ENCODE measurements at regions not wholly inside any gene's neighbourhood (a gene's known extent, or its start where the extent isn't known, plus 50 kb on each side); places are given as distances from the start of the nearest gene placed in this dataset.
A peak's percentile ranks its signal among the peaks of the same experiment; 100 is the strongest.

- intact Hi-C loops (cut with micrococcal nuclease): loop anchor here (2.0 to 10.0 kb wide), 2 partner anchors 31 to 169 kb away; no protein-coding TSS in a partner anchor
- no peak overlapping the region for H4K5ac ChIP-seq (ENCODE audit: low read depth, low read length)
- no peak overlapping the region; the same call in 2 of the 3 replicates for H2BK15ac ChIP-seq (ENCODE audit: low read depth, low read length)
- peaks cover 11% of the 10 kb centered on the region; the same call in 1 of the 2 replicates for H3K9me1 ChIP-seq (ENCODE audit: insufficient read depth, low read length)
- no peaks in the 10 kb centered on the region for H3K36me3 ChIP-seq (ENCODE audit: control insufficient read depth, insufficient read depth, low read length)
- in situ Hi-C loops (cut with MboI; ENCODE audit: low sequenced_read_pairs): no loop called here
- DNase-seq (no peak), ATAC-seq (ENCODE audit: low read depth) (no peak)
- no peaks in the 10 kb centered on the region for H4K20me1 ChIP-seq (ENCODE audit: insufficient read depth, low read length)
- no peak overlapping the region for H4K8ac ChIP-seq (ENCODE audit: low read depth in 2 of 2, low read length in 2 of 2)
- H2BK120ac ChIP-seq (ENCODE audit: low read depth, low read length): peak overlapping the region; percentile 62; the same call in 1 of the 2 replicates
- no peaks in the 10 kb centered on the region for H3K79me1 ChIP-seq (ENCODE audit: low read depth in 1 of 2, low read length in 2 of 2)
- BruUV-seq (replicated peaks): no TSS peak
- peak overlapping the region; percentile 62 for H2AK9ac ChIP-seq (replicated peaks; ENCODE audit: low read depth, low read length, poor library complexity)
- peak overlapping the region; percentile 43; the same call in 1 of the 2 replicates for H3K4ac ChIP-seq (ENCODE audit: low read depth, low read length)
- H2AFZ ChIP-seq (replicated peaks; ENCODE audit: low read length, poor library complexity): no peak overlapping the region
- no peaks in the 10 kb centered on the region for H3K9me3 ChIP-seq (ENCODE audit: control insufficient read depth, insufficient read depth, low read length)
- H2AK5ac ChIP-seq (ENCODE audit: low read depth, low read length): peak overlapping the region; percentile 84
- no peak for TF ChIP-seq BHLHE40 (IDR thresholded peaks at IDR 0.05; ENCODE audit: low read depth, low read length)
- TF ChIP-seq POLR2A (IDR thresholded peaks at IDR 0.05; ENCODE audit: low read depth, low read length): no peak
- H3K4me3 ChIP-seq (ENCODE audit: insufficient read depth, low read depth, low read length): no peak overlapping the region
- no peak overlapping the region for H3K23ac ChIP-seq (ENCODE audit: low read depth, low read length)
- peak overlapping the region; percentile 37; the same call in 1 of the 2 replicates for H2BK20ac ChIP-seq (ENCODE audit: low read depth, low read length)
- no peak overlapping the region for H3K56ac ChIP-seq (ENCODE audit: extremely low read depth, insufficient read depth, low read length)
- ChIA-PET CTCF (no interaction called here), POLR2A (ENCODE audit: unreplicated experiment) (interaction anchor here (0.5 to 0.6 kb wide), 2 partner anchors 188 to 1245 kb away, joined by 3 to 4 read pairs; no protein-coding TSS in a partner anchor)
- H3K14ac ChIP-seq (replicated peaks; ENCODE audit: low read depth, low read length): no peak overlapping the region
- no peak overlapping the region for H2BK5ac ChIP-seq (ENCODE audit: low read depth, low read length, poor library complexity, severe bottlenecking)
- WGBS, 2 experiments (ENCODE audit: extremely low coverage in 2 of 2, insufficient read length in 1 of 2): 70% methylated on average over 5 of the region's 11 CpGs; no CpG with 5 or more reads in 1 of the 2 experiments
- H3K27me3 ChIP-seq (ENCODE audit: control insufficient read depth, insufficient read depth, low read length): no peaks in the 10 kb centered on the region
- H3K4me1 ChIP-seq (ENCODE audit: control insufficient read depth, insufficient read depth, low read length): peaks cover 12% of the 10 kb centered on the region
- H4K91ac ChIP-seq (ENCODE audit: insufficient read depth, low read depth, low read length): 0 out of 2 replicates have a peak overlapping the region, but pooled peaks have one; percentile 12
- dilution Hi-C loops (cut with HindIII; ENCODE audit: low sequenced_read_pairs, unreplicated experiment): no loop called here
- H3K27ac ChIP-seq (ENCODE audit: insufficient read depth, low read length): no peak overlapping the region
- no peak overlapping the region for H3K18ac ChIP-seq (ENCODE audit: low read depth, low read length)
- no peak overlapping the region for H3K9ac ChIP-seq (ENCODE audit: low read depth, low read length)
- H3K4me2 ChIP-seq (ENCODE audit: low read depth, low read length): no peak overlapping the region
These were observed 228.1 kb downstream of the DRD1 start for GRCh38 chr5:175215906-175216305.
